ENCODE measurements at regions not wholly inside any gene's neighbourhood (a gene's known extent, or its start where the extent isn't known, plus 50 kb on each side); places are given as distances from the start of the nearest gene placed in this dataset.

GRCh38 chr18:37717098-37717497, 151.5 kb upstream of the CELF4 start:
- DNase-seq (ENCODE audit: low spot score): no peak
- Histone ChIP-seq H3K27ac (ENCODE audit: low read depth in 1 of 2, low read length in 2 of 2) (no peak overlapping the region), H3K36me3 (ENCODE audit: control insufficient read depth in 4 of 4, insufficient read depth in 3 of 4, low read depth in 1 of 4, low read length in 3 of 4) (no peaks in the 10 kb centered on the region), H3K4me3 (ENCODE audit: low read depth in 1 of 3, low read length in 3 of 3) (no peak overlapping the region), H3K9ac (ENCODE audit: low read depth in 1 of 2, low read length in 2 of 2) (no peak overlapping the region), H3K4me1 (ENCODE audit: control insufficient read depth in 4 of 4, insufficient read depth in 4 of 4, low read length in 3 of 4) (no peaks in the 10 kb centered on the region), H3K27me3 (ENCODE audit: control insufficient read depth in 4 of 4, insufficient read depth in 4 of 4, low read length in 3 of 4) (no peaks in the 10 kb centered on the region), H3K9me3 (ENCODE audit: control insufficient read depth in 4 of 4, low read length in 3 of 4) (no peaks in the 10 kb centered on the region)
- WGBS: 51% methylated on average over 2 of the region's 2 CpGs
- TF ChIP-seq SP1 (IDR thresholded peaks at IDR 0.05): no peak
- no peak for TF ChIP-seq YY1 (IDR thresholded peaks at IDR 0.05)
- TF ChIP-seq REST (IDR thresholded peaks at IDR 0.05): no peak
- TF ChIP-seq ATF3 (IDR thresholded peaks at IDR 0.05): no peak
- TF ChIP-seq NR2F2 (IDR thresholded peaks at IDR 0.05): no peak
- no peak for TF ChIP-seq RAD21 (IDR thresholded peaks at IDR 0.05)
- TF ChIP-seq CTCF (IDR thresholded peaks at IDR 0.05; ENCODE audit: low read depth, low read length, missing input control): no peak
- no peak for TF ChIP-seq MAX (IDR thresholded peaks at IDR 0.05)
- no peak for TF ChIP-seq RXRA (IDR thresholded peaks at IDR 0.05)
- no peak for TF ChIP-seq TAF1 (conservative IDR thresholded peaks at IDR 0.05)
- TF ChIP-seq GABPA (IDR thresholded peaks at IDR 0.05 in 1 of 2, conservative IDR thresholded peaks at IDR 0.05 in 1 of 2): no peak
- no peak for TF ChIP-seq FOXA2 (IDR thresholded peaks at IDR 0.05)
- no peak for TF ChIP-seq FOXA1 (IDR thresholded peaks at IDR 0.05)
- no peak for TF ChIP-seq HNF4A (conservative IDR thresholded peaks at IDR 0.05)
- TF ChIP-seq EGR1 (IDR thresholded peaks at IDR 0.05; ENCODE audit: low read depth in 2 of 2): no peak
- TF ChIP-seq ZBTB33 (IDR thresholded peaks at IDR 0.05): no peak

Data from liver (tissue), 8 donors.